IMR-90 (cell line): ENCODE measurements at regions not wholly inside any gene's neighbourhood (a gene's known extent, or its start where the extent isn't known, plus 50 kb on each side); places are given as distances from the start of the nearest gene placed in this dataset.

Experiments
- POLR2A ChIP-seq: IDR thresholded peaks from 2 replicates; pipeline ENCODE4 v1.6.1; 2012; ENCODE audit warnings: mild to moderate bottlenecking, low read depth, low read length
- RFX5 ChIP-seq: IDR thresholded peaks from 2 replicates; pipeline ENCODE4 v1.8.0; 2012; ENCODE audit warnings: low read depth, mild to moderate bottlenecking, low read length, moderate library complexity
- SMC3 ChIP-seq: fragments of 150-350 bp; IDR thresholded peaks from 2 replicates; pipeline ENCODE4 v1.6.1; 2016; ENCODE audit warnings: low read depth, mild to moderate bottlenecking, antibody characterized with exemption, low read length, moderate library complexity
- TF ChIP-seq, protein P1 (sequence below): conservative IDR thresholded peaks from 2 replicates; pipeline ENCODE4 v1.5.1; 2012; ENCODE audit warnings: mild to moderate bottlenecking, low read depth, low read length, improper control_type of control experiment

DNA sequence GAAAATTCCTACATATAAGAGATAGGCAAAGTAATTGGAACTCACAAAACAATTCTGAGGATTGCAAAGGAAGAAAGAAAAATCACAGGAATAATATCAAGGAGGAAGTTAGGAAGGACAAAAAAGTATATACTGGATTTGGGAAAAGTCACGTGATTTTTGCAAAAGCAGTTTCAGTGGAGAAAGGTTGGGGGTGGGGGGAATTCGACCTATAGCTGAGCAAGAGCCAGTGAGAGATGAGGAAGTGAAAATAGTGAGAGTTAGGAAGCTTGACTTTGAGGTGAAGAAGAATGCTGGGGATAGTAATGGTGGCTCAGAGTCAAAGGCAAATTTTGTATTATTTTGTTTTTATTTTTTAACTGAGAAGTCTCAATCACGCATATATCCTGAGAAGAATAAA is 438.0 kb upstream of the PMFBP1 start:
- TF ChIP-seq, protein P1, sequence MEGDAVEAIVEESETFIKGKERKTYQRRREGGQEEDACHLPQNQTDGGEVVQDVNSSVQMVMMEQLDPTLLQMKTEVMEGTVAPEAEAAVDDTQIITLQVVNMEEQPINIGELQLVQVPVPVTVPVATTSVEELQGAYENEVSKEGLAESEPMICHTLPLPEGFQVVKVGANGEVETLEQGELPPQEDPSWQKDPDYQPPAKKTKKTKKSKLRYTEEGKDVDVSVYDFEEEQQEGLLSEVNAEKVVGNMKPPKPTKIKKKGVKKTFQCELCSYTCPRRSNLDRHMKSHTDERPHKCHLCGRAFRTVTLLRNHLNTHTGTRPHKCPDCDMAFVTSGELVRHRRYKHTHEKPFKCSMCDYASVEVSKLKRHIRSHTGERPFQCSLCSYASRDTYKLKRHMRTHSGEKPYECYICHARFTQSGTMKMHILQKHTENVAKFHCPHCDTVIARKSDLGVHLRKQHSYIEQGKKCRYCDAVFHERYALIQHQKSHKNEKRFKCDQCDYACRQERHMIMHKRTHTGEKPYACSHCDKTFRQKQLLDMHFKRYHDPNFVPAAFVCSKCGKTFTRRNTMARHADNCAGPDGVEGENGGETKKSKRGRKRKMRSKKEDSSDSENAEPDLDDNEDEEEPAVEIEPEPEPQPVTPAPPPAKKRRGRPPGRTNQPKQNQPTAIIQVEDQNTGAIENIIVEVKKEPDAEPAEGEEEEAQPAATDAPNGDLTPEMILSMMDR, result no peak
- TF ChIP-seq POLR2A (no peak), RFX5 (no peak), SMC3 (no peak)
